ENCODE measurements at regions not wholly inside any gene's neighbourhood (a gene's known extent, or its start where the extent isn't known, plus 50 kb on each side); places are given as distances from the start of the nearest gene placed in this dataset.

- DNase-seq = no peak
- no peak overlapping the region for H3K4me3 ChIP-seq
- TF ChIP-seq POLR2A (IDR thresholded peaks at IDR 0.05) = no peak
- intact Hi-C loops (cut with DNase I; ENCODE audit: low total_unique reads) = no loop called here
- peaks cover 9% of the 10 kb centered on the region for H3K4me1 ChIP-seq
- H3K27me3 ChIP-seq = no peaks in the 10 kb centered on the region
- H3K36me3 ChIP-seq (ENCODE audit: low read depth, missing control alignments) = no peaks in the 10 kb centered on the region
- 86 to 98% methylated on average over 3 to 6 of the region's 6 CpGs for WGBS, 2 donors
- no peaks in the 10 kb centered on the region for H3K9me3 ChIP-seq
- H3K27ac ChIP-seq = no peak overlapping the region
These were observed 170.2 kb upstream of the HDAC4 start for GRCh38 chr2:239570971-239571520.

DNA sequence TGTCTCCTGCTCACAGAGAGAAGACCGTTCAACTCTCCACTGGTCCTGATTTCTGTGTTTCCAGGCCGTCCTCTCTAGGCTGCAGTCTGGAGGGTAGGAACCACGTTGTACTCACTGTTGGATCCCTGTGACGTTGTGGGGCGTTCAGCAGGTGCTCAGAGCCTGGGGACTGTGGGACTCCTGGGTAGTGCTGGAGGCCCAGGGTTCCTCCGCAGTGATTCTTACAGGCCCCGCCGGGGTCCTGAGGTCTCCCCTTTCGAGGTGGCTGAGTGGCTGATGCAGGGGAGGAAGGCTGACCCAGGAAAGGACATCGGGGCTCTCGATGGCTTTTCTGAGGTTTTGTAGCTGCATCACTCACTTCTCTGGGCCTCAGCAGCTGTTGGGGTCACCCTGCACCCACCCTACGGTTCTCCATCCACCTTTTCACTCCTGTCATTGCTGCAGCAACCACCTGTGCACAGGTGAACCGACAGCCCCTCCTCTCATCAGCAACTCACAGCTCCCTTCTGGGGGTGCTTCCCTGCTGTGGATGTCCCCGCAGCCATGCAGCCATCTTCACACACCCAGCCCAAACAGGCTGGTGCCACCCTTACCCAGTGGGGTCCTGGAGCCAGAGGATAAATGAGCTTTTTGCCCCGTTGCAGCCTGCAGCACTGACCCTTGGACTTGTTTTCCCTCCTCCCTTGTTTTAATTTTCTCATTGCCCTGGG, 169.6 kb upstream of the HDAC4 start:
- no peak overlapping the region for H3K27ac ChIP-seq
- whole genome bisulfite sequencing, 2 donors = 88 to 89% methylated on average over 7 to 15 of the region's 15 CpGs
- H3K4me1 ChIP-seq = peaks cover 9% of the 10 kb centered on the region
- TF ChIP-seq CTCF (IDR thresholded peaks at IDR 0.05) (no peak), POLR2A (IDR thresholded peaks at IDR 0.05) (no peak)
- H3K4me3 ChIP-seq = no peak overlapping the region
- H3K36me3 ChIP-seq (ENCODE audit: low read depth, missing control alignments) = no peaks in the 10 kb centered on the region
- DNase-seq = no peak
- H3K9me3 ChIP-seq = no peaks in the 10 kb centered on the region
- H3K27me3 ChIP-seq = no peaks in the 10 kb centered on the region
- intact Hi-C loops (cut with DNase I; ENCODE audit: low total_unique reads) = no loop called here

- Histone ChIP-seq H3K4me3 (no peak overlapping the region), H3K36me3 (ENCODE audit: low read depth, missing control alignments) (no peaks in the 10 kb centered on the region), H3K27ac (no peak overlapping the region), H3K27me3 (no peaks in the 10 kb centered on the region), H3K4me1 (peaks cover 6% of the 10 kb centered on the region), H3K9me3 (no peaks in the 10 kb centered on the region)
- WGBS, 2 donors = 83 to 86% methylated on average over 16 to 24 of the region's 24 CpGs
- no peak for TF ChIP-seq POLR2A (IDR thresholded peaks at IDR 0.05)
- TF ChIP-seq CTCF (IDR thresholded peaks at IDR 0.05) = no peak
- intact Hi-C loops (cut with DNase I; ENCODE audit: low total_unique reads) = no loop called here
- no peak for DNase-seq
These were observed 168.7 kb upstream of the HDAC4 start for GRCh38 chr2:239569401-239570090.

DNA sequence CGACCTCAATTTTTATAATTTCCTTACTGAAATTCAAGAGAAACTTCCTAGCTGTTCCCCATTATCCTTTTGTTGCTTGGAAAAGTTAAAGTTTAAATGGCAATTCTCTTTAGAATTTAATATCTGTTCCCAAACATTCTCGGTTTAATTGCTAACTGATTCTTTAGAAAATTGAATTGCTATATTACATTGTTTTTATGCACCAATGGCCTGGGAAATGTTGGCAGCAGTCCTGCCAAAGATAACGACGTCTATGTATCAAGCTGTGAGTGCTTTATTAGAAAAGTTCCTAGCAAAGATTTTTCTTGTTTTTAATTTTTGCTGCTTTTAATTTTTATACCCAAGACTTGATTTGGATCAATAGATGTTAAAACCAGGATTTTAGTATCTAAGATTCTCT, 167.8 kb upstream of the HDAC4 start:
- 44% methylated on average over 4 of the region's 4 CpGs for WGBS, 2 donors
- H3K36me3 ChIP-seq (ENCODE audit: low read depth, missing control alignments) = no peaks in the 10 kb centered on the region
- DNase-seq = peak; percentile 53
- TF ChIP-seq POLR2A (IDR thresholded peaks at IDR 0.05) = no peak
- TF ChIP-seq CTCF (IDR thresholded peaks at IDR 0.05) = no peak
- H3K4me1 ChIP-seq = peaks cover 5% of the 10 kb centered on the region
- intact Hi-C loops (cut with DNase I; ENCODE audit: low total_unique reads) = no loop called here
- no peaks in the 10 kb centered on the region for H3K9me3 ChIP-seq
- no peaks in the 10 kb centered on the region for H3K27me3 ChIP-seq
- H3K4me3 ChIP-seq = no peak overlapping the region
- no peak overlapping the region for H3K27ac ChIP-seq

DNA sequence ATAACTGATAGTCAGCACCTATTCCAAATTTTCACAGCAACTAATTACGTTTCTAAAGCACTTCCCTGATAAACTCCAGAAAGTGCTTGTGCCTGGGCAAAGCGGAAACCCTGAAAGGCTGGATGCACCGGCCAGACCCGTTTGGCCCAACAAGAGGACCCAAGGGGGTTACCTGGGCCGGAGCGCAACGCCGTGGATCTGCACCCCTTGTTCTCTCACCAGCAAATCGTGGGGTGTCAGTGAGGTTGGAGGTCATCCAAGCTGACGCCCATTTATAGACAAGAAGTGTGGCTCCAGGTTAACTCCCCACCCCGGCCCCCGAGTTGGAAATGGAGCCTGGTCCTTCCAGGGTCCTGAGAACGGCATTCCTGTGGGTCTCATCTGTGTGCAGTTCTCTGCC, 167.0 kb upstream of the HDAC4 start:
- Histone ChIP-seq H3K4me3 (no peak overlapping the region), H3K27me3 (no peaks in the 10 kb centered on the region), H3K36me3 (ENCODE audit: low read depth, missing control alignments) (no peaks in the 10 kb centered on the region), H3K27ac (no peak overlapping the region), H3K4me1 (peaks cover 5% of the 10 kb centered on the region), H3K9me3 (no peaks in the 10 kb centered on the region)
- DNase-seq = no peak
- 83 to 86% methylated on average over 12 to 13 of the region's 13 CpGs for WGBS, 2 donors
- TF ChIP-seq POLR2A (IDR thresholded peaks at IDR 0.05) (no peak), CTCF (IDR thresholded peaks at IDR 0.05) (no peak)
- intact Hi-C loops (cut with DNase I; ENCODE audit: low total_unique reads) = no loop called here

Measured in testis (tissue), 2 donors.